ENCODE measurements at regions not wholly inside any gene's neighbourhood (a gene's known extent, or its start where the extent isn't known, plus 50 kb on each side); places are given as distances from the start of the nearest gene placed in this dataset.

DNA sequence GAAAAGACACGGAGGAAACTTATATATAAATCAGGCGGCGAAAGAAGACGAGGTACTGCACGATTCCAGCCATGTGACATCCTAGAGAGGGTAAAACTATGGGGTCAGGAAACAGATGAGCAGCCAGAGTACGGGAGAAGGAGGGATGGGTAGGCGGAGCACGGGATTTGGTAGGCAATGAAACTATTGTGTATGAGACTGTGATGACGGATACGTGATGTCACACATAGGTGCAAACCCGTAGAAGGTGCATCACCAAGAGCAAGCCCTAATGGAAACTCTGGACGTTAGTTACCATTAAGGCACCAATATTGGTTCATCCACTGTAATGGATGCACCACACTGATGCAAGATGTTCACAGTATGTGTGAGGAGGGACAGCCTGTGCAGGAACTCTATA, 93.8 kb upstream of the MGMT start:
- Histone ChIP-seq H3K36me3 (no peaks in the 10 kb centered on the region), H3K4me3 (no peak overlapping the region), H3K9ac (no peak overlapping the region), H4K20me1 (no peaks in the 10 kb centered on the region), H3K27me3 (peaks cover 20% of the 10 kb centered on the region), H3K27ac (no peak overlapping the region), H3K4me2 (no peak overlapping the region), H3K9me3 (no peaks in the 10 kb centered on the region), H3K4me1 (peaks cover 6% of the 10 kb centered on the region; the same call in 1 of the 2 replicates)
- TF ChIP-seq Cebpa-rat (IDR thresholded peaks at IDR 0.05) = no peak

DNA sequence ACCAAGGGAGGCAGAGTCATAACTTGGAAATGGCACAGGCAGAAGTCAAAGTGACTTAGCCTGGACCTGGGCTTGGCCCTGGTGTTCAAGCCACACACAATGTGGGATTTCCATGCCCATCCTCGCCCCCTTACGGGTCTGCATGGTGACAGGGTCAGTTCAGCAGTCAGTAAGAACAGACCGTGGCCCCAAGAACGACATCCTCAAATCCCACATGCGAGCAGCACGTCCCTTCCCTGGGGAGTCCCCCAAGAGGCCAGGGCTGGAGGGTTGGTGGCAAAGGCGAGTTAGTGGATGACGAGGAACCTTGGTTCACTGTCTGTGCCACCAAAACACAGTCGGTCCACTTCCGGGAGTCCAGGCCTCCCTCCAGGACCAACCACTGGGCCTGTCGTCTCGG, 93.3 kb upstream of the MGMT start:
- Histone ChIP-seq H3K27me3 (peaks cover 20% of the 10 kb centered on the region), H3K4me1 (peaks cover 6% of the 10 kb centered on the region; the same call in 1 of the 2 replicates), H4K20me1 (no peaks in the 10 kb centered on the region), H3K27ac (no peak overlapping the region), H3K4me3 (no peak overlapping the region), H3K9me3 (no peaks in the 10 kb centered on the region), H3K4me2 (no peak overlapping the region), H3K9ac (no peak overlapping the region), H3K36me3 (no peaks in the 10 kb centered on the region)
- TF ChIP-seq Cebpa-rat (IDR thresholded peaks at IDR 0.05) = no peak

DNA sequence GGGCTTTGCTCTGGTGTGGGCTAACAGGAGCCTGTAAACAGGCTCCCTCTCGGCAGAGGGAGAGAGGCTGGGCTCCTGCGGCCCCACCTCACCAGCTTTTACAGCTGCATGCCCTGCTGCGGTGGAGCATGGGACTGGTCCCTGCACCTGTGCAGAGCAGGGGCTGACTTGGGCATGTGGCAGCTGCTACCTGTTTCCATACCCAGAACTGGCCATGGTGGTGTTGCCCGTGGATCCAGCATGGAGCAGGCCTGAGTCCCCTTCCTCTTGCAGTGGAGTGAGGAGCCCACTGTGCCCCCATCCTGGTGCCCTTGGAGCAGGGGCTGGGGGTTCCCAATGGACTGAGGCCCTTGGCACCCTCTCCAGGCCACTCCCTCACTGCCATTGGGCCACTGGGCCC, 91.9 kb upstream of the MGMT start:
- Histone ChIP-seq H3K36me3 (no peaks in the 10 kb centered on the region), H3K9me3 (no peaks in the 10 kb centered on the region), H3K4me3 (no peak overlapping the region), H3K9ac (no peak overlapping the region), H3K4me2 (no peak overlapping the region), H4K20me1 (no peaks in the 10 kb centered on the region), H3K4me1 (peaks cover 6% of the 10 kb centered on the region; the same call in 1 of the 2 replicates), H3K27ac (no peak overlapping the region), H3K27me3 (peaks cover 20% of the 10 kb centered on the region)
- TF ChIP-seq Cebpa-rat (IDR thresholded peaks at IDR 0.05) = no peak

DNA sequence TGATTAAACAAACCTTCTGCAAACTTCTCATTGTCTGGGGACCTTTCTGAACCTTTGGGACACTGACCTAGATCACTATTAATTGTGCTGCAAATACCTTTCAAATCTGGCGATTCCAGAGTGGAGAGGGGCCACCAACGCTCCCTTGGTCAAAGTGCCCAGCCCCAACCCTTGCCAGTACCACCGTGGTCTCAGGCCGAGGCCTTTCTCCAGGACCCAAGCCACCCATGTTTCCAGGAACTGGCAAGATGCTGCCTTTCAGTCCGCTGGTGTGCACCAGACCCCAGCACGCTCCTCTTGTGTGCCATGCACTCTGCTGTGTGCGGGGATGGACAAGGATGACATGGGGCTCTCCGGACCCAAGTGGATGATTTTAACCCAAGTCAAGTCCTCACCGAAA, 91.1 kb upstream of the MGMT start:
- no peak overlapping the region for H3K4me3 ChIP-seq
- no peaks in the 10 kb centered on the region for H4K20me1 ChIP-seq
- peaks cover 20% of the 10 kb centered on the region for H3K27me3 ChIP-seq
- H3K27ac ChIP-seq = no peak overlapping the region
- no peak for TF ChIP-seq Cebpa-rat (IDR thresholded peaks at IDR 0.05)
- no peaks in the 10 kb centered on the region for H3K36me3 ChIP-seq
- no peak overlapping the region for H3K9ac ChIP-seq
- H3K4me1 ChIP-seq = peaks cover 6% of the 10 kb centered on the region; the same call in 1 of the 2 replicates
- no peak overlapping the region for H3K4me2 ChIP-seq
- H3K9me3 ChIP-seq = no peaks in the 10 kb centered on the region

DNA sequence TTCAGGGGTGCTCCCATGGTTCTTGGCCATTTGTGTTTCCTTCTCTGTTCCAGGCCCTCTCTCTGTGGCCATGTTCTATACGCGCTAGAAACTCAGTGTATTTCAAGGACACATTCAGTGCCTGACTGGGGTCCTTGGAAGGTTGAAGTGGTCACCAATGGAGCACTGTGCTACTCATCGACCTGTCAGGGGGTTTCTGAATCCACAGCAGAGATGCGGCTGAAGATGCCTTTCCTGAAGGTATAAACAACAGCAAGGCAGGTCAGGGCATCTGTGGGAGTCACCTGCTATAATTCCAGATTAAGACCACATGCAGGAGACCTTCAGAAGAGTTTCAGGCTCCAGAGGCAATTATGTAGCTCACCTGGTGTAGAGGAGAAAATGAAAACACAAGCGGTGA, 86.8 kb upstream of the MGMT start:
- no peaks in the 10 kb centered on the region for H4K20me1 ChIP-seq
- H3K36me3 ChIP-seq = no peaks in the 10 kb centered on the region
- no peaks in the 10 kb centered on the region for H3K27me3 ChIP-seq
- H3K4me2 ChIP-seq = no peak overlapping the region
- no peaks in the 10 kb centered on the region for H3K4me1 ChIP-seq
- H3K4me3 ChIP-seq = no peak overlapping the region
- H3K27ac ChIP-seq = no peak overlapping the region
- no peaks in the 10 kb centered on the region for H3K9me3 ChIP-seq
- H3K9ac ChIP-seq = no peak overlapping the region
- TF ChIP-seq Cebpa-rat (IDR thresholded peaks at IDR 0.05) = no peak

DNA sequence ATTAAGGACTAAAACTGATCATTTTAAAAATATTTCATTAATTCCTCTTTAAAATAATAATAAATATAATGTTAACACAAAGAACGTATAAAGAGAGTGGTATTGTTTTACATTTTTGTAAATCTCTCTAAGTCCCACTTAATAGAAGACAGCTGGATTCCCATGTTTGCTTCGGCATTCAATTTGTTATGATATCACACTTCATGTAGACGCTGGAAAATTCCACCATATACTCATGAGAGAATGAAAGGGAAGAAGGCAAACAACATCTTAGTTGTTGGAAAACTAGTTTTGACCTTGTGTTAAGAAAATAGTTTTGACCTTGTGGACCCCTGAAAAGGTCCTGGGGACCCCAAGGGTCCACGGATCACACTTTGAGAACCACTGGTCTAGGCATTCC, 85.3 kb upstream of the MGMT start:
- Histone ChIP-seq H3K9ac (no peak overlapping the region), H4K20me1 (no peaks in the 10 kb centered on the region), H3K36me3 (no peaks in the 10 kb centered on the region), H3K27ac (no peak overlapping the region), H3K4me1 (peaks cover 6% of the 10 kb centered on the region), H3K4me3 (no peak overlapping the region), H3K9me3 (no peaks in the 10 kb centered on the region), H3K27me3 (no peaks in the 10 kb centered on the region), H3K4me2 (no peak overlapping the region)
- no peak for TF ChIP-seq Cebpa-rat (IDR thresholded peaks at IDR 0.05)

DNA sequence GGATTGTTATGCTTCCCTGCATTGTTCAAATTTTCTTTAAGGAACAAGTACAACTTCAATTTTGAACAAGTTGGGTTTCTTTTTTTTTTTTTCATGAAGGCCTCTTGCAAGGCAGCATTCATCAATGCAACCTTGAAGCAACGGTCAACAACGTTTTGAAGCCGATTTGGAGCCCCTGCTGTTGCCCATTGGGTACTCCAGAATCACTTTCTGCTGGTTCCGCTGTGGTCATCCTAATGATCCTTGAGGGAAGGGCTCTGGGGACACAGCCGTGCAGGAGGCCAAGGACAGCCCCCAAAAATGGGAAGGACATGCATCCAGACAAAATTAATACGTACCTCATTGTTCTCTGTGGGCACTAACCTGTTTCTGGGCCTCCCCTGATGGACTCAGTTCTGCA, 84.6 kb upstream of the MGMT start:
- no peak overlapping the region for H3K9ac ChIP-seq
- no peaks in the 10 kb centered on the region for H3K27me3 ChIP-seq
- H4K20me1 ChIP-seq = no peaks in the 10 kb centered on the region
- H3K4me1 ChIP-seq = peaks cover 12% of the 10 kb centered on the region
- H3K4me3 ChIP-seq = no peak overlapping the region
- no peak for TF ChIP-seq Cebpa-rat (IDR thresholded peaks at IDR 0.05)
- no peaks in the 10 kb centered on the region for H3K9me3 ChIP-seq
- no peak overlapping the region for H3K4me2 ChIP-seq
- no peaks in the 10 kb centered on the region for H3K36me3 ChIP-seq
- H3K27ac ChIP-seq = no peak overlapping the region

DNA sequence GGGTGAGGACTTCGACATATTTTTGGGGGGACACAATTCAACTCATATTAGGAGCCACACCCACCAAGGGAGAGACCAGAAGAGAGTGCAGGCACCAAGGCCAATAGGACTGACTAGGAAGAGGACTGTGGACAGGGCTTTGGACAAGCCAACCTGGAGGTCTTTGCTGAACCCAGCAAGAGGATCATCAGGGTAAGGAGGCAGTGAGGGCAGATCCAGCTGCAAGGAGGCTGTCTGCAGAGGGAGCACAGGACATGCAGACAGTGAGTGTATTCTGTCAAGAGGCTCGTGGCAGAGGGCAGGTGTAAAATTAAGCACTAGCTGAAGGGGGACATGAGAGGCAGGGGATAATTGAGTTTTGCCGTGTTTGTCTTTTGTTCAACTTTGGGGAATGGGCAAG, 83.4 kb upstream of the MGMT start:
- peaks cover 13% of the 10 kb centered on the region for H3K4me1 ChIP-seq
- no peaks in the 10 kb centered on the region for H4K20me1 ChIP-seq
- H3K27ac ChIP-seq = no peak overlapping the region
- H3K4me3 ChIP-seq = no peak overlapping the region
- H3K4me2 ChIP-seq = no peak overlapping the region
- H3K9ac ChIP-seq = no peak overlapping the region
- no peaks in the 10 kb centered on the region for H3K9me3 ChIP-seq
- no peaks in the 10 kb centered on the region for H3K27me3 ChIP-seq
- no peak for TF ChIP-seq Cebpa-rat (IDR thresholded peaks at IDR 0.05)
- H3K36me3 ChIP-seq = no peaks in the 10 kb centered on the region

DNA sequence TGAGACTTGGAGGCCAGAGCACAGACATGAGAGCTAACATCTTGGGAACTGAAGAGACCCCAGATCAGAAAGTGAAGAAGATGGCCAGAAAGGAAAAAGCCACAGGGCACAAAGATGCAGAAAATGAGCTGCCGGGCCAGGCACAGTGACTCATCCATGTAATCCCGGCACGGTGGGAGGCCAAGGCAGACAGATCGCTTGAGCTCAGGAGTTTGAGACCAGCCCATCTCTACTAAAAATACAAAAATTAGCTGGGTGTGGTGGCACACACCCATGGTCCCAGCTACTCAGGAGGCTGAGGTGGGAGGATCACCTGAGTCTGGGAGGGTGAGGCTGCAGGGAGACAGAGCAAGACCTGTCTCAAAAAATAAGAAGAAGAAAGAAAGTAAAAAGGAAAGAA, 81.4 kb upstream of the MGMT start:
- Histone ChIP-seq H3K9me3 (no peaks in the 10 kb centered on the region), H4K20me1 (no peaks in the 10 kb centered on the region), H3K9ac (no peak overlapping the region), H3K4me2 (no peak overlapping the region), H3K36me3 (no peaks in the 10 kb centered on the region), H3K4me3 (no peak overlapping the region), H3K4me1 (peaks cover 13% of the 10 kb centered on the region), H3K27me3 (no peaks in the 10 kb centered on the region), H3K27ac (no peak overlapping the region)
- no peak for TF ChIP-seq Cebpa-rat (IDR thresholded peaks at IDR 0.05)

DNA sequence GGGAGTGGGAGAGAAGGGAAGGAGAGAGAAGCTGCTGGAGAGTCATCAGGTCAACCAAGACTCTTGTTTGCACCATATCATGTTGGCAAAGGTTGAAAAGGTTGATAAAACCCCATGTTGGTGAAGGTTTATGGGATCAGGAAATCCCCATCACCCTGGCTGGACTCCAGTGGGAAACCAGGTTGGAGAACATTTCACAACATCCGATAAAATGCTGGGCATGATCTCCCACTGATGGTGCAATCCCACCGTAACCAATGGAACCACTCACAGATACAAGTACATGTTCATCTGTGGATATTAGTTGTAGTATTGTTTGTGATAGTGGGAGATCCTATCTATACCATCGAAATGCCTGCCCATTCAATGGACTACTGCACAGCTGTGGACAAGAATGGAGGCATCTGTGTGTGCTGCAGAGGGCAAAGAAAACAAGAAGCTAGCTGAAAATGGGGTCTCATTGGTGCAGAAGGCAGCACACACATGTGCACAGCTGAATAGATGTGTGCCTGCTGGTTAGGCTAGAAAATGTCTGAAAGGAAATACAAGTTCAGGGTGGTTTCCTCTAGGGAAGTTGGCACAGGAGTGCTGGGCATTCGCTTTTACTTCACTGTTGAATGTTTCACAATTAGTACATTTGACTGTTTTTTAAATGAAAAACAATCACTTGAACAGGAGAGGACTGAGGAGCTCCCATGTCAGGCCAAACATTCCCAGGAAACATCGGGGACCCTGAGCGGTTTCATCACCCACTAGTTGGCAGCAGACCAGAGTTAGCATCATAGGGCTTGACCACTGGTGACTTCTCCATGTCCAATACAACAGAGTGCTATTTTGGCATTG, 80.4 kb upstream of the MGMT start:
- no peak for TF ChIP-seq Cebpa-rat (IDR thresholded peaks at IDR 0.05)
- H4K20me1 ChIP-seq = no peaks in the 10 kb centered on the region
- no peak overlapping the region for H3K9ac ChIP-seq
- no peak overlapping the region for H3K4me3 ChIP-seq
- H3K36me3 ChIP-seq = no peaks in the 10 kb centered on the region
- no peak overlapping the region for H3K27ac ChIP-seq
- peaks cover 13% of the 10 kb centered on the region for H3K4me1 ChIP-seq
- no peaks in the 10 kb centered on the region for H3K27me3 ChIP-seq
- no peaks in the 10 kb centered on the region for H3K9me3 ChIP-seq
- H3K4me2 ChIP-seq = peak overlapping the region; percentile 25

DNA sequence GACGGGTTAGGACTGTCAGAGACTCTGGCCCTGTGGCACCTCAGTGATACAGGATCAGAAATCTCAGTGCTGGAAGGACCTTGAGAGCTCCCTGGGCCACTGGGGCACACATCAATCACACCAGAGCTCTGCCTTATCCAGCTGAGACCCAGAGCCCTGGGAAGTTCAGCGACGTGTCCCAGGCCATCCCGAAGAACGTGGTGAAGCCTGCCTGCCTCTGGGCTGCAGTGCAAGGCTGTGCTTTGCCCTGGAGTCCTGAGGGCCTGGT, 79.8 kb upstream of the MGMT start:
- no peaks in the 10 kb centered on the region for H3K27me3 ChIP-seq
- H3K27ac ChIP-seq = no peak overlapping the region
- TF ChIP-seq Cebpa-rat (IDR thresholded peaks at IDR 0.05) = no peak
- H3K9me3 ChIP-seq = no peaks in the 10 kb centered on the region
- H4K20me1 ChIP-seq = no peaks in the 10 kb centered on the region
- H3K9ac ChIP-seq = no peak overlapping the region
- no peaks in the 10 kb centered on the region for H3K36me3 ChIP-seq
- no peak overlapping the region for H3K4me3 ChIP-seq
- peaks cover 13% of the 10 kb centered on the region for H3K4me1 ChIP-seq
- H3K4me2 ChIP-seq = peak overlapping the region; percentile 25
